Body of pancreas (tissue), 4 donors: ENCODE measurements at regions not wholly inside any gene's neighbourhood (a gene's known extent, or its start where the extent isn't known, plus 50 kb on each side); places are given as distances from the start of the nearest gene placed in this dataset.

ENCODE experiments used
- ATAC-seq: fragments of 150-250 bp; one replicate; pipeline ENCODE4 v1.9.1; 2016
- DNase-seq, 4 donors: peaks; one replicate each; pipeline ENCODE4 v3.0.0-alpha.2; 2019
- H3K27ac ChIP-seq, 4 donors: fragments of 200-600 bp; sonication (generic); 1 replicate in 3 of 4; 2 replicates in 1 of 4; pipeline versions ENCODE4 v1.5.1 to v1.6.1; 2016 to 2019; ENCODE audit warnings: mild to moderate bottlenecking in 1 of 4, mixed read lengths in 1 of 4, moderate library complexity in 1 of 4
- H3K27me3 ChIP-seq, 2 donors: fragments of 200-600 bp; sonication (generic); one replicate each; pipeline ENCODE4 v1.6.0; 2016; ENCODE audit warnings: mild to moderate bottlenecking in 1 of 2
- H3K36me3 ChIP-seq, 2 donors: fragments of 200-600 bp; sonication (generic); replicated peaks in 1 of 2; 2 replicates each; pipeline ENCODE4 v1.5.1; 2016; ENCODE audit warnings: low read depth in 2 of 2; ENCODE audit not compliant: insufficient read depth in 1 of 2
- H3K4me1 ChIP-seq: fragments of 200-600 bp; sonication (generic); one replicate; pipeline ENCODE4 v1.6.0; 2016
- H3K4me3 ChIP-seq, 2 donors: fragments of 200-600 bp; sonication (generic); 1 replicate in 1 of 2; 2 replicates in 1 of 2; pipeline ENCODE4 v1.5.1; 2016 to 2019
- H3K9me3 ChIP-seq, 3 donors: fragments of 200-600 bp; sonication (generic); 1 replicate in 2 of 3; 2 replicates in 1 of 3; pipeline ENCODE4 v1.5.1; 2016
- POLR2A ChIP-seq, 3 donors: fragments of 450-650 bp; IDR thresholded peaks; one replicate each; pipeline ENCODE4 v1.6.1; 2016; ENCODE audit warnings: antibody characterized with exemption in 3 of 3, mild to moderate bottlenecking in 2 of 3
- WGBS, 2 donors: methylation state at CpG; one replicate each; pipeline ENCODE4 v1.1.5; 2017; 5-methylcytosine and 5-hydroxymethylcytosine counted together
- intact Hi-C: fragments of 100-400 bp; cut with DNase I; formaldehyde crosslinking; loops from one replicate; pipeline ENCODE4 v1.15.1; 2023
- TF ChIP-seq, protein P1 (sequence below), 7 experiments: fragments of 450-650 bp in 4 of 7; fragments of 200-600 bp in 3 of 7; sonication (generic) in 3 of 7; IDR thresholded peaks; one replicate each; pipeline ENCODE4 v1.5.1; 2016 to 2019; ENCODE audit warnings: antibody characterized with exemption in 7 of 7

DNA sequence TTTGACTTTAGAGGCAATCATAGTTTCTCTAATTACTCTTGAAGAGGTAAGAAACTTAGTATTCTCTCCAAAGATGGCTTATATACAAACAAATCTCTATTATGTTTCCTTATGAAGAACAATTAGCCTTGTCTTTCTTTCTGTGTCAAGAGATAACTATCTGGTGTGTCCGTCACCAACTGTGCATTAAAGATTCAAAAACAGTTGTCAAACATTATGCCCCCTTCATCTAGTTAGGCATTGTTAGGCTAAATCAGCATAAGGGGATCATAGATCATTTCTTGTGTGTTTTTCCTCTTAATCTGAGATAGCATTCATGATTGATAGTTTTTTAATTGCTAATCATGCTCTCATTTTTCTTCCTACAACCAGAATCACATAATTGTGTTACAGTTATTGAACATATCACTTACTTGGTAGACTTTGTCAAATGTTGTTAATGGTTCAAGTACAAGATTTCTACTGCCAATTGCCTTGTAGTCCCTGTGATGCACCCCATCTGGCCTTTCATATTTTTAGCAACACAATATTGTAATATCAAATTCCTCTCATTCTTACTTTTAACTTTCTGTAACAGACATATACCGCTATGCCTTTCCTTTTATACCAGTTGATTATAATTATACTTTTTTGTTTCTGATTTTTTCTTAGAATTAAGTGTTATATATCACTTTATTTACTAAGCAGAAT, 612.7 kb downstream of the SLITRK6 start:
- DNase-seq, result no peak
- no peaks in the 10 kb centered on the region for H3K4me1 ChIP-seq
- no peaks in the 10 kb centered on the region for H3K27me3 ChIP-seq
- 43 to 50% methylated on average over 2 of the region's 2 CpGs for WGBS, 2 donors
- TF ChIP-seq, protein P1, sequence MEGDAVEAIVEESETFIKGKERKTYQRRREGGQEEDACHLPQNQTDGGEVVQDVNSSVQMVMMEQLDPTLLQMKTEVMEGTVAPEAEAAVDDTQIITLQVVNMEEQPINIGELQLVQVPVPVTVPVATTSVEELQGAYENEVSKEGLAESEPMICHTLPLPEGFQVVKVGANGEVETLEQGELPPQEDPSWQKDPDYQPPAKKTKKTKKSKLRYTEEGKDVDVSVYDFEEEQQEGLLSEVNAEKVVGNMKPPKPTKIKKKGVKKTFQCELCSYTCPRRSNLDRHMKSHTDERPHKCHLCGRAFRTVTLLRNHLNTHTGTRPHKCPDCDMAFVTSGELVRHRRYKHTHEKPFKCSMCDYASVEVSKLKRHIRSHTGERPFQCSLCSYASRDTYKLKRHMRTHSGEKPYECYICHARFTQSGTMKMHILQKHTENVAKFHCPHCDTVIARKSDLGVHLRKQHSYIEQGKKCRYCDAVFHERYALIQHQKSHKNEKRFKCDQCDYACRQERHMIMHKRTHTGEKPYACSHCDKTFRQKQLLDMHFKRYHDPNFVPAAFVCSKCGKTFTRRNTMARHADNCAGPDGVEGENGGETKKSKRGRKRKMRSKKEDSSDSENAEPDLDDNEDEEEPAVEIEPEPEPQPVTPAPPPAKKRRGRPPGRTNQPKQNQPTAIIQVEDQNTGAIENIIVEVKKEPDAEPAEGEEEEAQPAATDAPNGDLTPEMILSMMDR (IDR thresholded peaks at IDR 0.05), result no peak
- no peak for TF ChIP-seq POLR2A (IDR thresholded peaks at IDR 0.05)
- no peaks in the 10 kb centered on the region for H3K36me3 ChIP-seq
- ATAC-seq, result no peak
- intact Hi-C loops, result no loop called here
- H3K4me3 ChIP-seq, result no peak overlapping the region
- H3K27ac ChIP-seq, result no peak overlapping the region
- H3K9me3 ChIP-seq, result no peaks in the 10 kb centered on the region

DNA sequence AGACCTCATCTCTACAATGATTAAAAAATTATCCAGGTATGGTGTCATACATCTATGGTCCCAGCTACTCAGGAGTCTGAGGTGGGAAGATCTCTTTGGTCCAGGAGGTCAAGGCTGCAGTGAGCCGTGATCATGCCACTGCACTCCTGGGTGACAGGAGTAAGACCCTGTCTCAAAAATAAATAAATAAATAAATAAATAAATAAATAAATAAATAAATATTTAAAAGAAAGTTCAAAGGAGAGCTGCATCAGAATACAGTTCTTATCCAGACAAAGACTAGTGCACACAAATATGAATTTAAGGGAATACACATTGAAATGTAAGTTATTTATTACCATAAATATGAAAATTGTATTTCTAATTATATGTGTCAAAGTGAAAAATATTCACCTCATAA, 624.9 kb downstream of the SLITRK6 start:
- WGBS, 2 donors, result 79 to 82% methylated on average over 1 of the region's 1 CpG
- H3K36me3 ChIP-seq, result no peaks in the 10 kb centered on the region
- no peaks in the 10 kb centered on the region for H3K9me3 ChIP-seq
- H3K4me3 ChIP-seq, result no peak overlapping the region
- TF ChIP-seq, protein P1 (IDR thresholded peaks at IDR 0.05), result no peak
- no peak for TF ChIP-seq POLR2A (IDR thresholded peaks at IDR 0.05)
- no peaks in the 10 kb centered on the region for H3K27me3 ChIP-seq
- ATAC-seq, result no peak
- intact Hi-C loops, result no loop called here
- H3K27ac ChIP-seq, result no peak overlapping the region
- no peaks in the 10 kb centered on the region for H3K4me1 ChIP-seq
- no peak for DNase-seq

DNA sequence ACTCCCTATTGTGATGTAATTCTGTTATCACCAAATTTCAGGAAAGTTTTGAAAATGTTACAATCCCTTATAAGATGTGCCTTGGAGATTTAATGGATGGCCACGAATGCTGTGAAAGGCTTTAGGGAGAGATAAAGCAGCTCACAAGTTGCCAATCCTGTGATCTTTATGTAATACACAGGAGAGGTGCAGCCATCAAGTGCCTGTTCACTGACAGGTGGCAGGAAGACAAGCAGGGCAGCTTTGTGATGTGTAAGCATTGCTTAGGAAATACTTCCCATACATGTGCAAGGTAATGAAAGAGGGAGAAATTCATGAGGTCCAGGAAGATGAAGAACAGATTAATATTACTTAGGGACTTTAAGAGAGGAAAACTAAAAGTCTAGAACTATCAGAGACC, 628.8 kb downstream of the SLITRK6 start:
- no peak for ATAC-seq
- no peak overlapping the region for H3K4me3 ChIP-seq
- H3K4me1 ChIP-seq, result no peaks in the 10 kb centered on the region
- DNase-seq, result no peak
- no peak for TF ChIP-seq POLR2A (IDR thresholded peaks at IDR 0.05)
- TF ChIP-seq, protein P1 (IDR thresholded peaks at IDR 0.05), result no peak
- 15 to 16% methylated on average over 1 of the region's 1 CpG for WGBS, 2 donors
- H3K36me3 ChIP-seq, result no peaks in the 10 kb centered on the region
- intact Hi-C loops, result no loop called here
- no peaks in the 10 kb centered on the region for H3K27me3 ChIP-seq
- H3K9me3 ChIP-seq, result no peaks in the 10 kb centered on the region
- H3K27ac ChIP-seq, result no peak overlapping the region

DNA sequence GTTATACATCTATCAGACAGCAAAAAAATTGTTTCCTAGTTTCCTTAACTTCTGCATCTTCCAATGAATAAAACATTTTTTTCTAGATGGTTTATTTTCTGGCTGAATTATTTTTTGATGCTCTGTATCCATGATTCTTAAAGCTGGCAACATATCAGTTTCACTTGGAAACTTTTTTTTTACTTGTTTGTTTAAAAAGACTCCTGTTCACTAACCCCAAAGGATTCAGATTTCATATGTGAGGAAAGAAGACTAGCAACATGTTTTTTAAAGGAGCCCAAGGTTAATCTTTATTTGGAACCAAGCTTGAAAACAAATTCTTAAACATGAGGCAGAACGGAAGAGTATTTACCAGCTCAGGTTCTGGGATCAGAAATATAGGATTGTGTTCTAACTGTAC, 632.3 kb downstream of the SLITRK6 start:
- intact Hi-C loops, result no loop called here
- 40 to 44% methylated on average over 1 of the region's 1 CpG for WGBS, 2 donors

More for the DNA sequence above, 632.3 kb downstream of the SLITRK6 start:
- no peak overlapping the region for H3K27ac ChIP-seq
- no peak overlapping the region for H3K4me3 ChIP-seq
- H3K9me3 ChIP-seq, result no peaks in the 10 kb centered on the region
- no peaks in the 10 kb centered on the region for H3K27me3 ChIP-seq
- no peaks in the 10 kb centered on the region for H3K36me3 ChIP-seq
- DNase-seq (no peak), ATAC-seq (no peak)
- H3K4me1 ChIP-seq, result no peaks in the 10 kb centered on the region
- TF ChIP-seq, protein P1 (IDR thresholded peaks at IDR 0.05), result no peak
- no peak for TF ChIP-seq POLR2A (IDR thresholded peaks at IDR 0.05)
